ENCODE measurements at regions not wholly inside any gene's neighbourhood (a gene's known extent, or its start where the extent isn't known, plus 50 kb on each side); places are given as distances from the start of the nearest gene placed in this dataset.

GRCh38 chr6:134477991-134478635 lies 160.2 kb upstream of the SGK1 start:
- no peak overlapping the region for H2AFZ ChIP-seq (ENCODE audit: low read length)

GRCh38 chr6:134474955-134475354 lies 157.0 kb upstream of the SGK1 start:
- Histone ChIP-seq H3K36me3 (ENCODE audit: insufficient read depth, low read length) (no peaks in the 10 kb centered on the region), H3K9me3 (ENCODE audit: insufficient read depth, low read depth, low read length) (no peaks in the 10 kb centered on the region), H3K9ac (ENCODE audit: low read depth, low read length, poor library complexity, severe bottlenecking) (no peak overlapping the region), H3K79me2 (ENCODE audit: insufficient read depth, low read length) (no peaks in the 10 kb centered on the region), H3K9me2 (replicated peaks; ENCODE audit: low read depth, low read length) (no peaks in the 10 kb centered on the region), H3K27me3 (ENCODE audit: insufficient read depth, low read length, poor library complexity, severe bottlenecking) (no peaks in the 10 kb centered on the region), H3K4me1 (ENCODE audit: insufficient read depth, low read length, poor library complexity, severe bottlenecking) (no peaks in the 10 kb centered on the region), H3K4me2 (ENCODE audit: low read depth, low read length, poor library complexity, severe bottlenecking) (no peak overlapping the region), H3F3A (ENCODE audit: low read depth) (no peaks in the 10 kb centered on the region), H4K20me1 (ENCODE audit: insufficient read depth, low read length, poor library complexity, severe bottlenecking) (no peaks in the 10 kb centered on the region), H2AFZ (ENCODE audit: low read length) (no peak overlapping the region), H3K4me3 (ENCODE audit: low read length, poor library complexity, severe bottlenecking) (no peak overlapping the region)
- no peak for TF ChIP-seq EZH2phosphoT487 (IDR thresholded peaks at IDR 0.05; ENCODE audit: borderline replicate concordance)
- TF ChIP-seq, protein P1, sequence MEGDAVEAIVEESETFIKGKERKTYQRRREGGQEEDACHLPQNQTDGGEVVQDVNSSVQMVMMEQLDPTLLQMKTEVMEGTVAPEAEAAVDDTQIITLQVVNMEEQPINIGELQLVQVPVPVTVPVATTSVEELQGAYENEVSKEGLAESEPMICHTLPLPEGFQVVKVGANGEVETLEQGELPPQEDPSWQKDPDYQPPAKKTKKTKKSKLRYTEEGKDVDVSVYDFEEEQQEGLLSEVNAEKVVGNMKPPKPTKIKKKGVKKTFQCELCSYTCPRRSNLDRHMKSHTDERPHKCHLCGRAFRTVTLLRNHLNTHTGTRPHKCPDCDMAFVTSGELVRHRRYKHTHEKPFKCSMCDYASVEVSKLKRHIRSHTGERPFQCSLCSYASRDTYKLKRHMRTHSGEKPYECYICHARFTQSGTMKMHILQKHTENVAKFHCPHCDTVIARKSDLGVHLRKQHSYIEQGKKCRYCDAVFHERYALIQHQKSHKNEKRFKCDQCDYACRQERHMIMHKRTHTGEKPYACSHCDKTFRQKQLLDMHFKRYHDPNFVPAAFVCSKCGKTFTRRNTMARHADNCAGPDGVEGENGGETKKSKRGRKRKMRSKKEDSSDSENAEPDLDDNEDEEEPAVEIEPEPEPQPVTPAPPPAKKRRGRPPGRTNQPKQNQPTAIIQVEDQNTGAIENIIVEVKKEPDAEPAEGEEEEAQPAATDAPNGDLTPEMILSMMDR (conservative IDR thresholded peaks at IDR 0.05; ENCODE audit: low read length) = no peak

More at GRCh38 chr6:134477991-134478635, 160.2 kb upstream of the SGK1 start:
- H3K4me1 ChIP-seq (ENCODE audit: insufficient read depth, low read length, poor library complexity, severe bottlenecking) = no peaks in the 10 kb centered on the region
- H3K36me3 ChIP-seq (ENCODE audit: insufficient read depth, low read length) = no peaks in the 10 kb centered on the region
- no peaks in the 10 kb centered on the region for H3K27me3 ChIP-seq (ENCODE audit: insufficient read depth, low read length, poor library complexity, severe bottlenecking)
- no peaks in the 10 kb centered on the region for H3K79me2 ChIP-seq (ENCODE audit: insufficient read depth, low read length)
- H3K4me3 ChIP-seq (ENCODE audit: low read length, poor library complexity, severe bottlenecking) = no peak overlapping the region
- H3K9me2 ChIP-seq (replicated peaks; ENCODE audit: low read depth, low read length) = no peaks in the 10 kb centered on the region
- TF ChIP-seq, protein P1 (conservative IDR thresholded peaks at IDR 0.05; ENCODE audit: low read length) = no peak
- no peak for TF ChIP-seq EZH2phosphoT487 (IDR thresholded peaks at IDR 0.05; ENCODE audit: borderline replicate concordance)
- H4K20me1 ChIP-seq (ENCODE audit: insufficient read depth, low read length, poor library complexity, severe bottlenecking) = no peaks in the 10 kb centered on the region
- no peak overlapping the region for H3K9ac ChIP-seq (ENCODE audit: low read depth, low read length, poor library complexity, severe bottlenecking)
- no peaks in the 10 kb centered on the region for H3K9me3 ChIP-seq (ENCODE audit: insufficient read depth, low read depth, low read length)
- no peak overlapping the region for H3K4me2 ChIP-seq (ENCODE audit: low read depth, low read length, poor library complexity, severe bottlenecking)
- H3F3A ChIP-seq (ENCODE audit: low read depth) = no peaks in the 10 kb centered on the region

- no peaks in the 10 kb centered on the region for H4K20me1 ChIP-seq (ENCODE audit: insufficient read depth, low read length, poor library complexity, severe bottlenecking)
- no peaks in the 10 kb centered on the region for H3K4me1 ChIP-seq (ENCODE audit: insufficient read depth, low read length, poor library complexity, severe bottlenecking)
- H3K36me3 ChIP-seq (ENCODE audit: insufficient read depth, low read length) = no peaks in the 10 kb centered on the region
- H3K79me2 ChIP-seq (ENCODE audit: insufficient read depth, low read length) = no peaks in the 10 kb centered on the region
- no peaks in the 10 kb centered on the region for H3K9me3 ChIP-seq (ENCODE audit: insufficient read depth, low read depth, low read length)
- H3K9ac ChIP-seq (ENCODE audit: low read depth, low read length, poor library complexity, severe bottlenecking) = no peak overlapping the region
- H3F3A ChIP-seq (ENCODE audit: low read depth) = no peaks in the 10 kb centered on the region
- H3K27me3 ChIP-seq (ENCODE audit: insufficient read depth, low read length, poor library complexity, severe bottlenecking) = no peaks in the 10 kb centered on the region
- no peak for TF ChIP-seq EZH2phosphoT487 (IDR thresholded peaks at IDR 0.05; ENCODE audit: borderline replicate concordance)
- TF ChIP-seq, protein P1 (conservative IDR thresholded peaks at IDR 0.05; ENCODE audit: low read length) = no peak
- no peak overlapping the region for H2AFZ ChIP-seq (ENCODE audit: low read length)
- H3K4me2 ChIP-seq (ENCODE audit: low read depth, low read length, poor library complexity, severe bottlenecking) = no peak overlapping the region
- H3K4me3 ChIP-seq (ENCODE audit: low read length, poor library complexity, severe bottlenecking) = no peak overlapping the region
- H3K9me2 ChIP-seq (replicated peaks; ENCODE audit: low read depth, low read length) = no peaks in the 10 kb centered on the region
These were observed 154.7 kb upstream of the SGK1 start for GRCh38 chr6:134472661-134473060.

Measured in Loucy (cell line).